HG03039 (cell line): ENCODE measurements at regions not wholly inside any gene's neighbourhood (a gene's known extent, or its start where the extent isn't known, plus 50 kb on each side); places are given as distances from the start of the nearest gene placed in this dataset.
"Not testable (repeated sequence)": the region's sequence is repeated elsewhere in the genome, so short reads cannot be mapped to it uniquely, and the experiment has no call there.

ENCODE experiments used
- ATAC-seq: cut with Tn5 transposase; IDR thresholded peaks from one replicate; pipeline ENCODE4 v1.9.1; 2021; ENCODE audit warnings: mild to moderate bottlenecking, moderate library complexity; ENCODE audit not compliant: unreplicated experiment

GRCh38 chr2:8587920-8588830, 93.7 kb upstream of the ID2 start:
- ATAC-seq = no peak

GRCh38 chr2:8588831-8589191, 93.0 kb upstream of the ID2 start:
- no peak for ATAC-seq

GRCh38 chr2:8589721-8590120, 92.1 kb upstream of the ID2 start:
- ATAC-seq = no peak

- ATAC-seq = no peak
These were observed 90.9 kb upstream of the ID2 start for GRCh38 chr2:8590938-8591337.

- ATAC-seq = no peak
These were observed 89.1 kb upstream of the ID2 start for GRCh38 chr2:8592736-8593135.

- ATAC-seq = no peak
These were observed 88.6 kb upstream of the ID2 start for GRCh38 chr2:8593243-8593642.

GRCh38 chr2:8594731-8595427, 87.0 kb upstream of the ID2 start:
- no peak for ATAC-seq

GRCh38 chr2:8595428-8595805, 86.4 kb upstream of the ID2 start:
- no peak for ATAC-seq

GRCh38 chr2:8595811-8596600, 85.8 kb upstream of the ID2 start:
- ATAC-seq = no peak

GRCh38 chr2:8597094-8597493, 84.8 kb upstream of the ID2 start:
- no peak for ATAC-seq

GRCh38 chr2:8597559-8598225, 84.2 kb upstream of the ID2 start:
- ATAC-seq = no peak

- ATAC-seq = no peak
These were observed 83.3 kb upstream of the ID2 start for GRCh38 chr2:8598295-8599165.

GRCh38 chr2:8599421-8600242, 82.2 kb upstream of the ID2 start:
- no peak for ATAC-seq

- no peak for ATAC-seq
These were observed 81.4 kb upstream of the ID2 start for GRCh38 chr2:8600456-8600855.

- no peak for ATAC-seq
These were observed 79.0 kb upstream of the ID2 start for GRCh38 chr2:8602809-8603208.

- not testable (repeated sequence) for ATAC-seq
These were observed 78.5 kb upstream of the ID2 start for GRCh38 chr2:8603356-8603755.

- ATAC-seq = no peak
These were observed 77.6 kb upstream of the ID2 start for GRCh38 chr2:8604262-8604661.

GRCh38 chr2:8605351-8606065, 76.3 kb upstream of the ID2 start:
- no peak for ATAC-seq

- peak; percentile 91 for ATAC-seq
These were observed 75.6 kb upstream of the ID2 start for GRCh38 chr2:8606226-8606625.
